Peyer's patch (tissue), 4 donors: ENCODE measurements at regions not wholly inside any gene's neighbourhood (a gene's known extent, or its start where the extent isn't known, plus 50 kb on each side); places are given as distances from the start of the nearest gene placed in this dataset.

Experiments used
- POLR2A ChIP-seq, 2 donors: fragments of 450-650 bp; IDR thresholded peaks; one replicate each; pipeline ENCODE4 v1.5.1; 2017; ENCODE audit warnings: antibody characterized with exemption in 2 of 2, mild to moderate bottlenecking in 2 of 2, moderate library complexity in 2 of 2
- TF ChIP-seq, protein P1 (sequence below), 6 experiments: fragments of 450-650 bp in 4 of 6; fragments of 200-600 bp in 2 of 6; sonication (generic) in 1 of 6; IDR thresholded peaks; one replicate each; pipeline ENCODE4 v1.5.1; 2017 to 2019; ENCODE audit warnings: antibody characterized with exemption in 6 of 6, mild to moderate bottlenecking in 3 of 6, moderate library complexity in 1 of 6

DNA sequence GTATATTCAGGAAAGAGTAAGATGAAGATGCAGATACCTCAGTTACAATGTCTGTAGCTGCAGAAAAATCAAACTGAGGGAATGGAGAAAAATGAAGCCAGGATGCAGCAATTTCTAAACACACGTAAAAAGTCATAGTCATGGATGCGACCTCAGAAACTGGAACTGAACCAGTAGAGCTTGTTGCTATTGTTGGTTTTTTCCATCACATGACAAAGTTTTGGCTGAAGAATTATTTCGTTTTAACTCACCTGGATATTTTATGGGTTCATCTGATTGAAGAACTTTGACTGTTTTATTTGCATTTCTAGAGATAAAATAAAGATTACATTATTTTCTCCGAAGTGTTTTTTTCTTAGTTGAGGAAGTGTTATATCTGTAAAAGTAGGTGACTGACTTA, 591.2 kb downstream of the ZBBX start:
- TF ChIP-seq, protein P1, sequence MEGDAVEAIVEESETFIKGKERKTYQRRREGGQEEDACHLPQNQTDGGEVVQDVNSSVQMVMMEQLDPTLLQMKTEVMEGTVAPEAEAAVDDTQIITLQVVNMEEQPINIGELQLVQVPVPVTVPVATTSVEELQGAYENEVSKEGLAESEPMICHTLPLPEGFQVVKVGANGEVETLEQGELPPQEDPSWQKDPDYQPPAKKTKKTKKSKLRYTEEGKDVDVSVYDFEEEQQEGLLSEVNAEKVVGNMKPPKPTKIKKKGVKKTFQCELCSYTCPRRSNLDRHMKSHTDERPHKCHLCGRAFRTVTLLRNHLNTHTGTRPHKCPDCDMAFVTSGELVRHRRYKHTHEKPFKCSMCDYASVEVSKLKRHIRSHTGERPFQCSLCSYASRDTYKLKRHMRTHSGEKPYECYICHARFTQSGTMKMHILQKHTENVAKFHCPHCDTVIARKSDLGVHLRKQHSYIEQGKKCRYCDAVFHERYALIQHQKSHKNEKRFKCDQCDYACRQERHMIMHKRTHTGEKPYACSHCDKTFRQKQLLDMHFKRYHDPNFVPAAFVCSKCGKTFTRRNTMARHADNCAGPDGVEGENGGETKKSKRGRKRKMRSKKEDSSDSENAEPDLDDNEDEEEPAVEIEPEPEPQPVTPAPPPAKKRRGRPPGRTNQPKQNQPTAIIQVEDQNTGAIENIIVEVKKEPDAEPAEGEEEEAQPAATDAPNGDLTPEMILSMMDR (IDR thresholded peaks at IDR 0.05) = no peak
- TF ChIP-seq POLR2A (IDR thresholded peaks at IDR 0.05) = no peak
